OCI-LY3 (cell line): ENCODE measurements at regions not wholly inside any gene's neighbourhood (a gene's known extent, or its start where the extent isn't known, plus 50 kb on each side); places are given as distances from the start of the nearest gene placed in this dataset.

ENCODE experiments used
- H2AFZ ChIP-seq: fragments of 200-600, 300-600 bp; shearing (Covaris generic); 2 replicates; pipeline ENCODE4 v1.6.0; 2014; ENCODE audit warnings: antibody characterized with exemption, low read depth, low read length
- H3K27ac ChIP-seq: fragments of 200-600, 300-600 bp; sonication (generic); 2 replicates; pipeline ENCODE4 v1.5.1; 2014; ENCODE audit warnings: mild to moderate bottlenecking, low read length, moderate library complexity, mixed read lengths
- H3K27me3 ChIP-seq: fragments of 200-600, 300-600 bp; sonication (generic); 2 replicates; pipeline ENCODE4 v1.6.1; 2014; ENCODE audit warnings: low read depth, low read length, mixed read lengths
- H3K36me3 ChIP-seq: fragments of 200-600, 300-600 bp; sonication (generic); replicated peaks from 2 replicates; pipeline ENCODE3; 2014; ENCODE audit warnings: low read depth, low read length, mixed read lengths
- H3K4me1 ChIP-seq: fragments of 300-600, 200-600 bp; sonication (generic); 2 replicates; pipeline ENCODE4 v1.6.1; 2014; ENCODE audit warnings: low read length, mixed read lengths
- H3K4me2 ChIP-seq: fragments of 200-600, 300-600 bp; sonication (generic); 2 replicates; pipeline ENCODE4 v1.6.1; 2014; ENCODE audit warnings: low read length, mixed read lengths
- H3K4me3 ChIP-seq: fragments of 300-600, 200-600 bp; sonication (generic); 2 replicates; pipeline ENCODE4 v1.5.1; 2014; ENCODE audit warnings: antibody characterized with exemption, mild to moderate bottlenecking, low read length, moderate library complexity
- H3K79me2 ChIP-seq: fragments of 300-600, 200-600 bp; shearing (Covaris generic); 2 replicates; pipeline ENCODE4 v1.6.1; 2014; ENCODE audit warnings: mild to moderate bottlenecking, low read length, mixed read lengths
- H3K9ac ChIP-seq: fragments of 300-600, 200-600 bp; shearing (Covaris generic); 2 replicates; pipeline ENCODE4 v1.6.0; 2014; ENCODE audit warnings: mild to moderate bottlenecking, low read length, moderate library complexity
- H3K9me3 ChIP-seq: fragments of 200-600, 300-600 bp; shearing (Covaris generic); 2 replicates; pipeline ENCODE4 v1.6.1; 2014; ENCODE audit warnings: low read length, mixed read lengths; ENCODE audit not compliant: insufficient read depth
- H4K20me1 ChIP-seq: fragments of 200-600, 300-600 bp; sonication (generic); 2 replicates; pipeline ENCODE4 v1.6.1; 2016; ENCODE audit warnings: low read length, mixed read lengths; ENCODE audit not compliant: insufficient read depth
- CTCF ChIP-seq: fragments of 200-600, 300-600 bp; sonication (generic); IDR thresholded peaks from 2 replicates; pipeline ENCODE4 v1.5.1; 2014; ENCODE audit warnings: antibody characterized with exemption, low read length, low read depth
- EZH2phosphoT487 ChIP-seq: fragments of 200-600 bp; shearing (Covaris generic); IDR thresholded peaks from 2 replicates; pipeline ENCODE4 v1.6.1; 2018; ENCODE audit warnings: antibody characterized with exemption, mixed run types, low read depth

DNA sequence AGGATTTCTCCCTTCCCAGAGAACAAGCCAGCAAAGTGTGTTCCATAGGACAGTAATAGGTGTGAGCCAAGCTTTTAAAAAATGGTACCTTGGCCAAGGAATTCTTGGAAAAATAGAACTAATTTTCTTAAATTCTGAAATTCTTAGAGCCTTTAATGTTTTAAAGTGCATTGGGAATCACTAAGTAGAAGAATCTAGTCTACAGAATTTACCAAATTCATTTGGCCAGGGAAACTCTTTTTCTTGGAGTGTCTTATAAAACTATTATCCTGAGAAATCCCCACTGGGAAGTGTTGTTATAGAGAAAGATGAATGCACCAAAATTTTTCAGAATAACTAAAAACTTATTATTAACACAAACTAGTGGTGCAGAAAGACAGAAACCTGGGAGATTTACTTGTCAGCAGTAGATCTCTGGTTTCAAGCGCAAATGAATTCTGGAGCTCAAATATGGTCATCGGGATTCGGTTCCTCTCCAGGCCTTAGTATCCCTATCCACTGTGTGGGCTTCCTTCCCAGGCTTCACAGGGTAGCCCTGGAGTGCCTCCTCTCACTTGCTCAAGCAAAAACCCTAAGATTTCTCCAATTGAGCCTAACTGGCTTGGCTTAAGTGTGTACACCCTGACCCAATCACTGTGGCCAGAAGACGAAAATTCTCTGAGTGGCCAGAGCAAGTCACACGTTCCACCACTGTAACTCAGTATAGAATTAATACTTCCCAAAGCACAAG is 217.8 kb downstream of the CHD9NB start:
- H3K27ac ChIP-seq = no peak overlapping the region

GRCh38 chr16:52832771-52833170 is 219.9 kb downstream of the CHD9NB start:
- Histone ChIP-seq H3K9me3 (no peaks in the 10 kb centered on the region), H2AFZ (no peak overlapping the region), H3K9ac (no peak overlapping the region), H3K36me3 (no peaks in the 10 kb centered on the region), H4K20me1 (no peaks in the 10 kb centered on the region), H3K79me2 (no peaks in the 10 kb centered on the region), H3K4me2 (no peak overlapping the region), H3K27ac (no peak overlapping the region), H3K4me3 (no peak overlapping the region), H3K27me3 (peaks cover 3% of the 10 kb centered on the region; the same call in 1 of the 2 replicates), H3K4me1 (no peaks in the 10 kb centered on the region)
- TF ChIP-seq CTCF = no peak
- TF ChIP-seq EZH2phosphoT487 = no peak

More for the DNA sequence above, 217.8 kb downstream of the CHD9NB start:
- no peak for TF ChIP-seq CTCF
- TF ChIP-seq EZH2phosphoT487 = no peak
- Histone ChIP-seq H3K27me3 (no peaks in the 10 kb centered on the region), H3K4me2 (no peak overlapping the region), H3K4me1 (no peaks in the 10 kb centered on the region), H3K9ac (no peak overlapping the region), H3K79me2 (no peaks in the 10 kb centered on the region), H2AFZ (no peak overlapping the region), H3K4me3 (no peak overlapping the region), H3K9me3 (no peaks in the 10 kb centered on the region), H4K20me1 (no peaks in the 10 kb centered on the region), H3K36me3 (no peaks in the 10 kb centered on the region)

DNA sequence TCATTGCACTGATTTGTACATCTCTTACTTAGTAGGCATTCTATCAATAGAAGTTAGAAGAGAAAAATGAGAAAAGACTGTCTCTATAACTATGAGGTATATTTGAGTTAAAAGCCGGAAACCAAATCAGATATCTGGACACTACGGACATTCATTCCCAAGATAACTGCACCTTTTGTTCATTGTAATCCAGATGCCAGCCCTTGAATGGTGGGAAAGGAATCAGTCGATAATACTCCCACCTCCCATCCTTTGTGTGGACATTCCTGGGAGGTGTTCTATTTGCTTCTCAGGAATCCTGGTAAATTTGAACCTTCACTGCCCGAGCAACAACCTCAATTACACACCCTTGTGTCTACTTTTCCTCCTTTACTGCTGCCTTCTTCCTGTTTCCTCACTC is 225.2 kb downstream of the CHD9NB start:
- H3K4me2 ChIP-seq = no peak overlapping the region
- no peaks in the 10 kb centered on the region for H4K20me1 ChIP-seq
- H3K9me3 ChIP-seq = no peaks in the 10 kb centered on the region
- H3K27me3 ChIP-seq = peaks cover 3% of the 10 kb centered on the region; the same call in 1 of the 2 replicates
- no peaks in the 10 kb centered on the region for H3K36me3 ChIP-seq
- H3K9ac ChIP-seq = no peak overlapping the region
- H3K27ac ChIP-seq = no peak overlapping the region
- H3K4me1 ChIP-seq = no peaks in the 10 kb centered on the region
- TF ChIP-seq EZH2phosphoT487 (no peak), CTCF (no peak)
- no peak overlapping the region for H3K4me3 ChIP-seq
- H2AFZ ChIP-seq = no peak overlapping the region
- no peaks in the 10 kb centered on the region for H3K79me2 ChIP-seq

GRCh38 chr16:52825892-52826291 is 226.8 kb downstream of the CHD9NB start:
- TF ChIP-seq CTCF (no peak), EZH2phosphoT487 (no peak)
- H3K27ac ChIP-seq = no peak overlapping the region
- peaks cover 3% of the 10 kb centered on the region; the same call in 1 of the 2 replicates for H3K27me3 ChIP-seq
- H3K4me1 ChIP-seq = no peaks in the 10 kb centered on the region
- H3K36me3 ChIP-seq = no peaks in the 10 kb centered on the region
- no peaks in the 10 kb centered on the region for H3K79me2 ChIP-seq
- H2AFZ ChIP-seq = no peak overlapping the region
- no peaks in the 10 kb centered on the region for H4K20me1 ChIP-seq
- H3K9me3 ChIP-seq = no peaks in the 10 kb centered on the region
- H3K4me2 ChIP-seq = no peak overlapping the region
- no peak overlapping the region for H3K9ac ChIP-seq
- no peak overlapping the region for H3K4me3 ChIP-seq
